ENCODE measurements at regions not wholly inside any gene's neighbourhood (a gene's known extent, or its start where the extent isn't known, plus 50 kb on each side); places are given as distances from the start of the nearest gene placed in this dataset.

DNA sequence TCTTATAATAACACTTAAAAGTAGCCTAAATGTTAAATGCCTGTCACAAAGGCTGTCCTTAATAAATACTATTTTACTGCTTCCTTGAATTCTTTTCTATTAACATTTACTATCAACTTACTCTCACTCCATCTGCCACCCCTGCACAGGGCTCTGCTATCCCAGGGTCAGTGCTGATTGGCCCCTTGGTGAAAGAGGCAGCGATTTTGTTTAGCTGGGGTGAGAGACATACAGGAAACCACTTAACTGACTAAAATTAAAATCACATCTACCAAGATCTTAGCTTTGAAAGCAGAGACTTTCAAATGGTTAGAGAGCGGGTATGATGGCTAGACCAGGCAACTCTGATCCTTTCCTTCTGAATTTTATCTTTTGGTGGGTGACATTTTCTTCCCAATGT, 149.9 kb upstream of the HTR2A start:
- TF ChIP-seq, protein P1, sequence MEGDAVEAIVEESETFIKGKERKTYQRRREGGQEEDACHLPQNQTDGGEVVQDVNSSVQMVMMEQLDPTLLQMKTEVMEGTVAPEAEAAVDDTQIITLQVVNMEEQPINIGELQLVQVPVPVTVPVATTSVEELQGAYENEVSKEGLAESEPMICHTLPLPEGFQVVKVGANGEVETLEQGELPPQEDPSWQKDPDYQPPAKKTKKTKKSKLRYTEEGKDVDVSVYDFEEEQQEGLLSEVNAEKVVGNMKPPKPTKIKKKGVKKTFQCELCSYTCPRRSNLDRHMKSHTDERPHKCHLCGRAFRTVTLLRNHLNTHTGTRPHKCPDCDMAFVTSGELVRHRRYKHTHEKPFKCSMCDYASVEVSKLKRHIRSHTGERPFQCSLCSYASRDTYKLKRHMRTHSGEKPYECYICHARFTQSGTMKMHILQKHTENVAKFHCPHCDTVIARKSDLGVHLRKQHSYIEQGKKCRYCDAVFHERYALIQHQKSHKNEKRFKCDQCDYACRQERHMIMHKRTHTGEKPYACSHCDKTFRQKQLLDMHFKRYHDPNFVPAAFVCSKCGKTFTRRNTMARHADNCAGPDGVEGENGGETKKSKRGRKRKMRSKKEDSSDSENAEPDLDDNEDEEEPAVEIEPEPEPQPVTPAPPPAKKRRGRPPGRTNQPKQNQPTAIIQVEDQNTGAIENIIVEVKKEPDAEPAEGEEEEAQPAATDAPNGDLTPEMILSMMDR (conservative IDR thresholded peaks at IDR 0.05; ENCODE audit: low read depth, low read length) = no peak
- TF ChIP-seq POLR2A (IDR thresholded peaks at IDR 0.05; ENCODE audit: low read depth, low read length) = no peak
- no peak for TF ChIP-seq SMC3 (IDR thresholded peaks at IDR 0.05; ENCODE audit: low read depth, low read length)
- TF ChIP-seq, protein P2, sequence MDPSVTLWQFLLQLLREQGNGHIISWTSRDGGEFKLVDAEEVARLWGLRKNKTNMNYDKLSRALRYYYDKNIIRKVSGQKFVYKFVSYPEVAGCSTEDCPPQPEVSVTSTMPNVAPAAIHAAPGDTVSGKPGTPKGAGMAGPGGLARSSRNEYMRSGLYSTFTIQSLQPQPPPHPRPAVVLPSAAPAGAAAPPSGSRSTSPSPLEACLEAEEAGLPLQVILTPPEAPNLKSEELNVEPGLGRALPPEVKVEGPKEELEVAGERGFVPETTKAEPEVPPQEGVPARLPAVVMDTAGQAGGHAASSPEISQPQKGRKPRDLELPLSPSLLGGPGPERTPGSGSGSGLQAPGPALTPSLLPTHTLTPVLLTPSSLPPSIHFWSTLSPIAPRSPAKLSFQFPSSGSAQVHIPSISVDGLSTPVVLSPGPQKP (IDR thresholded peaks at IDR 0.05; ENCODE audit: borderline replicate concordance, low read depth, low read length) = no peak
- TF ChIP-seq CEBPB (IDR thresholded peaks at IDR 0.05; ENCODE audit: low read depth, low read length) = no peak
- TF ChIP-seq RFX5 (IDR thresholded peaks at IDR 0.05; ENCODE audit: low read depth, low read length) = no peak
- TF ChIP-seq RAD21 (IDR thresholded peaks at IDR 0.05; ENCODE audit: low read length) = no peak
- no peak for TF ChIP-seq FOS (IDR thresholded peaks at IDR 0.05; ENCODE audit: low read depth, low read length)
